ENCODE measurements at regions not wholly inside any gene's neighbourhood (a gene's known extent, or its start where the extent isn't known, plus 50 kb on each side); places are given as distances from the start of the nearest gene placed in this dataset.

- no peak for DNase-seq (ENCODE audit: low spot score)
These were observed 415.6 kb downstream of the IRX2 start for GRCh38 chr5:2335733-2336515.

- DNase-seq (ENCODE audit: low spot score), result no peak
These were observed 416.2 kb downstream of the IRX2 start for GRCh38 chr5:2335125-2335732.

- no peak for DNase-seq (ENCODE audit: low spot score)
These were observed 416.8 kb downstream of the IRX2 start for GRCh38 chr5:2334719-2335118.

GRCh38 chr5:2333291-2333690 is 418.2 kb downstream of the IRX2 start:
- no peak for DNase-seq (ENCODE audit: low spot score)

GRCh38 chr5:2332521-2332920 is 419.0 kb downstream of the IRX2 start:
- no peak for DNase-seq (ENCODE audit: low spot score)

GRCh38 chr5:2330325-2331130 is 420.9 kb downstream of the IRX2 start:
- no peak for DNase-seq (ENCODE audit: low spot score)

- DNase-seq (ENCODE audit: low spot score), result no peak
These were observed 421.7 kb downstream of the IRX2 start for GRCh38 chr5:2329741-2330140.

GRCh38 chr5:2326601-2327000 is 424.9 kb downstream of the IRX2 start:
- DNase-seq (ENCODE audit: low spot score), result no peak

GRCh38 chr5:2324788-2325187 is 426.7 kb downstream of the IRX2 start:
- no peak for DNase-seq (ENCODE audit: low spot score)

- DNase-seq (ENCODE audit: low spot score), result no peak
These were observed 430.9 kb downstream of the IRX2 start for GRCh38 chr5:2320611-2321010.

- DNase-seq (ENCODE audit: low spot score), result no peak
These were observed 433.9 kb downstream of the IRX2 start for GRCh38 chr5:2317540-2317939.

GRCh38 chr5:2311851-2312250 is 429.1 kb upstream of the IRX4 start:
- no peak for DNase-seq (ENCODE audit: low spot score)

GRCh38 chr5:2310946-2311345 is 428.2 kb upstream of the IRX4 start:
- DNase-seq (ENCODE audit: low spot score), result no peak

GRCh38 chr5:2307631-2308030 is 424.9 kb upstream of the IRX4 start:
- DNase-seq (ENCODE audit: low spot score), result no peak

- no peak for DNase-seq (ENCODE audit: low spot score)
These were observed 424.0 kb upstream of the IRX4 start for GRCh38 chr5:2306711-2307110.

GRCh38 chr5:2303431-2304100 is 420.8 kb upstream of the IRX4 start:
- DNase-seq (ENCODE audit: low spot score), result no peak

- DNase-seq (ENCODE audit: low spot score), result no peak
These were observed 419.4 kb upstream of the IRX4 start for GRCh38 chr5:2302169-2302568.

GRCh38 chr5:2300861-2301574 is 418.3 kb upstream of the IRX4 start:
- DNase-seq (ENCODE audit: low spot score), result no peak

- no peak for DNase-seq (ENCODE audit: low spot score)
These were observed 417.7 kb upstream of the IRX4 start for GRCh38 chr5:2300421-2300820.

GRCh38 chr5:2299388-2300220 is 416.9 kb upstream of the IRX4 start:
- no peak for DNase-seq (ENCODE audit: low spot score)

- DNase-seq (ENCODE audit: low spot score), result no peak
These were observed 416.1 kb upstream of the IRX4 start for GRCh38 chr5:2298781-2299180.
